ENCODE measurements at regions not wholly inside any gene's neighbourhood (a gene's known extent, or its start where the extent isn't known, plus 50 kb on each side); places are given as distances from the start of the nearest gene placed in this dataset.
"Not testable (repeated sequence)": the region's sequence is repeated elsewhere in the genome, so short reads cannot be mapped to it uniquely, and the experiment has no call there.

DNA sequence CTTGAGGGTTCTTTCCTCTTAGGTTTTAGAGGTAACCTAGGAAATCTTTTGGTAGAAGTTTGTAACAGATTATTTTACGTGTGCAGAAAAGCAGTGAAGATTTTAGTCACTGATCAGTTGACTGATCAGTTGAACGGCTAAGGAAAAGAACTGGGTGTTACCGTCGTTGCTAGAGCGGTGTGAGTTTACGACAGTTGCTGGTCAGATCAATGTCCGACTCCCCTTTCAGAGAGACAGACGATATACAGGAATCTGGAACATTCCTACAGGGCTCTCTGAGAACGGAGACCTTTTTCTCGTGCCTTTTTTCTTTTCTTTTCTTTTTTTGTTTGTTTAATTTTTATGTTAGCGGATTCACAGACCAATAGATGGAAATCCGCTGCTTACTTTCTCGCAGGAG is 132.1 kb upstream of the ZNF184 start:
- peaks cover 5% of the 10 kb centered on the region for H3K27me3 ChIP-seq (replicated peaks; ENCODE audit: insufficient read depth)
- no peak overlapping the region for H3K4me3 ChIP-seq
- no peak for DNase-seq (ENCODE audit: low spot score)
- no peak overlapping the region for H3K27ac ChIP-seq
- no peaks in the 10 kb centered on the region for H3K9me3 ChIP-seq
- TF ChIP-seq, protein P1, sequence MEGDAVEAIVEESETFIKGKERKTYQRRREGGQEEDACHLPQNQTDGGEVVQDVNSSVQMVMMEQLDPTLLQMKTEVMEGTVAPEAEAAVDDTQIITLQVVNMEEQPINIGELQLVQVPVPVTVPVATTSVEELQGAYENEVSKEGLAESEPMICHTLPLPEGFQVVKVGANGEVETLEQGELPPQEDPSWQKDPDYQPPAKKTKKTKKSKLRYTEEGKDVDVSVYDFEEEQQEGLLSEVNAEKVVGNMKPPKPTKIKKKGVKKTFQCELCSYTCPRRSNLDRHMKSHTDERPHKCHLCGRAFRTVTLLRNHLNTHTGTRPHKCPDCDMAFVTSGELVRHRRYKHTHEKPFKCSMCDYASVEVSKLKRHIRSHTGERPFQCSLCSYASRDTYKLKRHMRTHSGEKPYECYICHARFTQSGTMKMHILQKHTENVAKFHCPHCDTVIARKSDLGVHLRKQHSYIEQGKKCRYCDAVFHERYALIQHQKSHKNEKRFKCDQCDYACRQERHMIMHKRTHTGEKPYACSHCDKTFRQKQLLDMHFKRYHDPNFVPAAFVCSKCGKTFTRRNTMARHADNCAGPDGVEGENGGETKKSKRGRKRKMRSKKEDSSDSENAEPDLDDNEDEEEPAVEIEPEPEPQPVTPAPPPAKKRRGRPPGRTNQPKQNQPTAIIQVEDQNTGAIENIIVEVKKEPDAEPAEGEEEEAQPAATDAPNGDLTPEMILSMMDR (IDR thresholded peaks at IDR 0.05) = no peak
- ATAC-seq (ENCODE audit: insufficient number of reproducible peaks, low FRiP score, low read depth) = no peak
- no peaks in the 10 kb centered on the region for H3K4me1 ChIP-seq (ENCODE audit: control insufficient read depth in 1 of 2, low read depth in 2 of 2)
- no peaks in the 10 kb centered on the region for H3K36me3 ChIP-seq

DNA sequence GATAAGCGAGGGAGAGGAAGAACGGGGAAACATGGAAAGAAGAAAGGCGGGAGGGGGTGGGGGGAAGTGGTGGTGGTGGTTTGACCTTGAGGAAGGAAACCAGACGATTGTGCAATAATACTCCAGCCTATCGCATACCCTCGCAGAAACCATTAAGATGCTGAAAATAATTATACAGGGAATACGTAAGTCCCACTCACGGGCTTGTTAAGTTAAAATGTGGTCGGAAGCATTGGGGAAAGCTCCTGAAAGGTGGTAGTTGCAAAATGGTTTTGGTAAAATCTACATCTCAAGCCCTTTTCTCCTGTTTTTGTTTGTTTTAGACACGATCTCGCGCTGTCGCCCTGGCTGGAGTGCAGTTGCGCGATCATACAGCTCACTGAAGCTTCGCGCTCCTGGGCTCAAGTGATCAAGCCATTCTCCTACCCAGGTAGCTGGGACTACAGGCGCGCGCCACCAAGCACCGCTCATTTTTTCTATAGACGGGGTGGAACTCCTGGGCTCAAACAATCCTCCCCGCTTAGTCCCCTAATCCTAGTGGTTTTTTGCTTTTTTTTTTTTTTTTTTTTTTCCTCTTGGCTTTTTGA is 128.9 kb upstream of the ZNF184 start:
- Histone ChIP-seq H3K4me3 (no peak overlapping the region), H3K27me3 (replicated peaks; ENCODE audit: insufficient read depth) (peaks cover 5% of the 10 kb centered on the region), H3K36me3 (no peaks in the 10 kb centered on the region), H3K9me3 (no peaks in the 10 kb centered on the region), H3K27ac (no peak overlapping the region), H3K4me1 (ENCODE audit: control insufficient read depth in 1 of 2, low read depth in 2 of 2) (no peaks in the 10 kb centered on the region)
- no peak for DNase-seq (ENCODE audit: low spot score)
- no peak for ATAC-seq (ENCODE audit: insufficient number of reproducible peaks, low FRiP score, low read depth)
- TF ChIP-seq, protein P1 (IDR thresholded peaks at IDR 0.05) = no peak

DNA sequence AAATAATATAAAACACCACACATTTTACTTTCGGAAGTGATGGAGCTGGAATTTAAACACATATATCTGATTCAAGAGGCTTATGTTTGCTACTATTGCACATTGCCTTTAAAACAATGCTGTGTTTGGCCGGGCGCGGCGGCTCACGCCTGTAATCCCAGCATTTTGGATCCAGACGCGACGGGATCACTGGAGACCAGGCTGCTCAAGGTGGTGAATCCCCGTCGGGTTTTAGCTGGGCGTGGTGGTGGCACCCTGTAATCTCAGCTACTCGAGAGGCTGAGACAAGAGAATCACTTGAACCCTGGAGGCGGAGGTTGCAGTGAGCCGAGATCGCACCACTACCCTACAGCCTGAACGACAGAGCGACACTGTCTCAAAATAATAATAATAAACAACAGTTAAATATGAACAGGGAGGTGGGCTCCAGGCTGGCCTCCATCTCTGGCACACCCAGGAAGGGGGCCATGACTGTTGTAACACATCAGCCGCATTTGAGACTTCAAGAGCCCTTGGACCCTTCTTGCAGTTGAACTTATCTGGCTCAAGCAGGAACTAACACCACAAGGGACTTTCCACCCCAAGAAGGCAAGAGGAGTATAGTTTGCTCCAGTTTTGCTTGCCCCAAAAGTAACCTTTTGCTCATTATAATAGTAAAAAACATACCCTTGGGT is 127.1 kb upstream of the ZNF184 start:
- peaks cover 5% of the 10 kb centered on the region for H3K27me3 ChIP-seq (replicated peaks; ENCODE audit: insufficient read depth)
- TF ChIP-seq, protein P1 (IDR thresholded peaks at IDR 0.05) = no peak
- ATAC-seq (ENCODE audit: insufficient number of reproducible peaks, low FRiP score, low read depth) = no peak
- H3K36me3 ChIP-seq = no peaks in the 10 kb centered on the region
- no peak overlapping the region for H3K27ac ChIP-seq
- no peaks in the 10 kb centered on the region for H3K9me3 ChIP-seq
- no peak for DNase-seq (ENCODE audit: low spot score)
- H3K4me1 ChIP-seq (ENCODE audit: control insufficient read depth in 1 of 2, low read depth in 2 of 2) = no peaks in the 10 kb centered on the region
- no peak overlapping the region for H3K4me3 ChIP-seq

DNA sequence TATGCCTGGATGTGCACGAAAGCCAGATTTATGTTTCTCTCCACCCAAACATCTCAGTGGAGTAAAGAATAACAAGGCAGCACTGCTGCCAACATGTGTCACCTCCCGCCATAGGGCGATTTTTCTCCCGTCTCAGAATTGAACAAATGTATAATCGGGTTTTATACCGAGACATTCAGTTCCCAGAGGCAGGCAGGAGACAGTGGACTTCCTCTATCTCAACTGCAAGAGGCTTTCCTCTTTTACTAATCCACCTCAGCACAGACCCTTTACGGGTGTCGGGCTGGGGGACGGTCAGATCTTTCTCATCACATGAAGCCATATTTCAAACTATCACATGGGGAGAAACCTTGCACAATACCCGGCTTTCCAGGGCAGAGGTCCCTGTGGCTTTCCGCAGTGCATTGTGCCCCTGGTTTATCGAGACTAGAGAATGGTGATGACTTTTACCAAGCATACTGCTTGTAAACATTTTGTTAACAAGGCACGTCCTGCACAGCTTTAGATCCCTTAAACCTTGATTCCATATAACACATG is 124.2 kb upstream of the ZNF184 start:
- DNase-seq (ENCODE audit: low spot score); ATAC-seq (ENCODE audit: insufficient number of reproducible peaks, low FRiP score, low read depth); H3K4me1 ChIP-seq (ENCODE audit: control insufficient read depth in 1 of 2, low read depth in 2 of 2); H3K9me3 ChIP-seq; H3K4me3 ChIP-seq; H3K36me3 ChIP-seq; H3K27me3 ChIP-seq (replicated peaks; ENCODE audit: insufficient read depth); H3K27ac ChIP-seq: not testable (repeated sequence)

DNA sequence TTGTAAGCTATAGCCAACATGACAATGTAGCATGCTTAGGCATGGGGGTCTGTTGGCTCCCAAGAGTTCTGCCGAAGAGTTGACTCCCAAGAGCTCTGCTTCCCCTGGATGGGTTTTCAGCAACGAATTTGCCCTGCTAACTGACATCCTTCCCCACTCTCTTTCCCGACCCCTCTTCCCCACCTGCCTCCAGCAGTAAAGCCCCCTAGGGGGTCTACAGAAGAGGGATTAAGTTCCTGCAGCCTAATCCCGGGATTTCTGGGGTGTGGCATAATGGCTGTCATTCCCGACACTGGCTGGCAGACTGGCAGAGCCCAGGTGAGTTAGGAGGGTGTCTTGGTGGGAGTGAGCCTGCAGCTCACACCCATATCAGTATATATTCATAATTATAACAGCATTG is 121.0 kb upstream of the ZNF184 start:
- peaks cover 3% of the 10 kb centered on the region for H3K27me3 ChIP-seq (replicated peaks; ENCODE audit: insufficient read depth)
- no peak for DNase-seq (ENCODE audit: low spot score)
- no peak overlapping the region for H3K27ac ChIP-seq
- ATAC-seq (ENCODE audit: insufficient number of reproducible peaks, low FRiP score, low read depth) = no peak
- H3K4me3 ChIP-seq = no peak overlapping the region
- H3K9me3 ChIP-seq = no peaks in the 10 kb centered on the region
- peaks cover 0 to 2% of the 10 kb centered on the region in 2 donors for H3K4me1 ChIP-seq (ENCODE audit: control insufficient read depth in 1 of 2, low read depth in 2 of 2)
- H3K36me3 ChIP-seq = no peaks in the 10 kb centered on the region
- TF ChIP-seq, protein P1 (IDR thresholded peaks at IDR 0.05) = no peak
